RWPE2 (cell line): ENCODE measurements at regions not wholly inside any gene's neighbourhood (a gene's known extent, or its start where the extent isn't known, plus 50 kb on each side); places are given as distances from the start of the nearest gene placed in this dataset.

Experiments used
- ATAC-seq: fragments of 200-7000 bp; cut with Tn5 transposase; 3 replicates; pipeline ENCODE4 v1.9.1; 2021; ENCODE audit warnings: low read depth
- DNase-seq: peaks from one replicate; pipeline ENCODE4 v3.0.0-alpha.2; 2020; ENCODE audit warnings: low spot score
- H3K27ac ChIP-seq: fragments of 450-650 bp; 2 replicates; pipeline ENCODE4 v1.5.1; 2017; ENCODE audit warnings: mild to moderate bottlenecking; ENCODE audit not compliant: poor library complexity, severe bottlenecking
- H3K27me3 ChIP-seq: fragments of 250-450 bp; sonication (Bioruptor Pico); 2 replicates; pipeline ENCODE4 v1.5.1; 2021; ENCODE audit warnings: mild to moderate bottlenecking, moderate library complexity; ENCODE audit not compliant: insufficient read depth, poor library complexity, severe bottlenecking
- H3K36me3 ChIP-seq: fragments of 250-450 bp; sonication (Bioruptor Pico); 2 replicates; pipeline ENCODE4 v1.5.1; 2020; ENCODE audit warnings: low read depth, mild to moderate bottlenecking, moderate library complexity
- H3K4me1 ChIP-seq: fragments of 250-450 bp; sonication (Bioruptor Pico); 2 replicates; pipeline ENCODE4 v1.5.1; 2021; ENCODE audit warnings: mild to moderate bottlenecking, moderate library complexity; ENCODE audit not compliant: insufficient read depth, poor library complexity, severe bottlenecking
- H3K4me3 ChIP-seq: fragments of 250-450 bp; sonication (Bioruptor Pico); 2 replicates; pipeline ENCODE4 v1.5.1; 2021; ENCODE audit warnings: mild to moderate bottlenecking, moderate library complexity; ENCODE audit not compliant: severe bottlenecking
- H3K9me3 ChIP-seq: fragments of 250-450 bp; sonication (Bioruptor Pico); 2 replicates; pipeline ENCODE4 v1.5.1; 2021; ENCODE audit warnings: mild to moderate bottlenecking, moderate library complexity; ENCODE audit not compliant: severe bottlenecking
- TF ChIP-seq, protein P1 (sequence below): fragments of 450-650 bp; IDR thresholded peaks from one replicate; pipeline ENCODE4 v1.5.1; 2017; ENCODE audit warnings: mild to moderate bottlenecking, moderate library complexity; ENCODE audit not compliant: poor library complexity, severe bottlenecking

DNA sequence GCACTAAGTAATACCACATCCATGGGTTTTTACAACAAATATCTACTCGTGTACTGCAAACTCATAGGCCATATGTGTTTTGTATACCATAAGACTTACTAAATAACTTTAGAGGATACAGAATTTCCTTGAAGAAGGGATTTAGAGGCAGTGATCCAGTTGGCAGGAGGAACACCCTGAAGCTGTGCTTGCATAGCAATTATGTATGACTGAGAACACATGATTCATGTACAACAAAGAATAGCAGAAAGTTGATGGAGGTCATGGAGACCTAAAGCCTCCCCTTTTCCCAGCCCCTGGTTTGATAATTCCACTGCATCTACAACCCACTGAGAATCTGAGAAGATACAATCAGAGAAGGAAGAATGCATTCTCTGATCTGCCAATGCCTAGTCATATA lies 83.8 kb upstream of the PMFBP1 start:
- H3K4me1 ChIP-seq, result no peaks in the 10 kb centered on the region
- no peak overlapping the region for H3K4me3 ChIP-seq
- H3K9me3 ChIP-seq, result no peaks in the 10 kb centered on the region
- DNase-seq, result no peak
- H3K27ac ChIP-seq, result no peak overlapping the region
- TF ChIP-seq, protein P1, sequence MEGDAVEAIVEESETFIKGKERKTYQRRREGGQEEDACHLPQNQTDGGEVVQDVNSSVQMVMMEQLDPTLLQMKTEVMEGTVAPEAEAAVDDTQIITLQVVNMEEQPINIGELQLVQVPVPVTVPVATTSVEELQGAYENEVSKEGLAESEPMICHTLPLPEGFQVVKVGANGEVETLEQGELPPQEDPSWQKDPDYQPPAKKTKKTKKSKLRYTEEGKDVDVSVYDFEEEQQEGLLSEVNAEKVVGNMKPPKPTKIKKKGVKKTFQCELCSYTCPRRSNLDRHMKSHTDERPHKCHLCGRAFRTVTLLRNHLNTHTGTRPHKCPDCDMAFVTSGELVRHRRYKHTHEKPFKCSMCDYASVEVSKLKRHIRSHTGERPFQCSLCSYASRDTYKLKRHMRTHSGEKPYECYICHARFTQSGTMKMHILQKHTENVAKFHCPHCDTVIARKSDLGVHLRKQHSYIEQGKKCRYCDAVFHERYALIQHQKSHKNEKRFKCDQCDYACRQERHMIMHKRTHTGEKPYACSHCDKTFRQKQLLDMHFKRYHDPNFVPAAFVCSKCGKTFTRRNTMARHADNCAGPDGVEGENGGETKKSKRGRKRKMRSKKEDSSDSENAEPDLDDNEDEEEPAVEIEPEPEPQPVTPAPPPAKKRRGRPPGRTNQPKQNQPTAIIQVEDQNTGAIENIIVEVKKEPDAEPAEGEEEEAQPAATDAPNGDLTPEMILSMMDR, result no peak
- H3K36me3 ChIP-seq, result no peaks in the 10 kb centered on the region
- no peak for ATAC-seq
- no peaks in the 10 kb centered on the region for H3K27me3 ChIP-seq

DNA sequence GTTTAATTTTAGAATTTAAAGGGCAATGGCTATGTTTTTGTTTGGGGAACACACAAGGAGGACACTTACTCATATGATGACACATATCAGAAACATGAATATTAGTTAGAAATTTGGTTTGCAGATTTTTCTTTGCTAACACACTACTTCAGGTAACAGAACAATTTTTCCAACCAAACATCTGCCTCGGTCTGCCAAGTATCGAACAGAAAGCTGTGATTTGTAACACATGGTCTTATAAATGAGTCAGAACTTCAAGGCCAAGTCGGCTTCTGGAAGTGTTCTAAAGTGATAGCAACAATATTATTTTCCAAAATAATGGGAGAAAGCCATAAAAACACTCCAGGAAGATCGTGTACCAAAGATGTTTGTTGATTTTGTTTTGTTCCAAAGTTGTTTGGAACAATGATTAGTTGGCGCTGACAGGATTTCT lies 75.9 kb upstream of the PMFBP1 start:
- peak; percentile 53; the same call in 1 of the 3 replicates for ATAC-seq
- Histone ChIP-seq H3K36me3 (no peaks in the 10 kb centered on the region), H3K4me3 (no peak overlapping the region), H3K9me3 (no peaks in the 10 kb centered on the region), H3K27ac (peak overlapping the region; percentile 39), H3K27me3 (no peaks in the 10 kb centered on the region), H3K4me1 (peaks cover 9% of the 10 kb centered on the region)
- no peak for DNase-seq
- TF ChIP-seq, protein P1, result no peak

DNA sequence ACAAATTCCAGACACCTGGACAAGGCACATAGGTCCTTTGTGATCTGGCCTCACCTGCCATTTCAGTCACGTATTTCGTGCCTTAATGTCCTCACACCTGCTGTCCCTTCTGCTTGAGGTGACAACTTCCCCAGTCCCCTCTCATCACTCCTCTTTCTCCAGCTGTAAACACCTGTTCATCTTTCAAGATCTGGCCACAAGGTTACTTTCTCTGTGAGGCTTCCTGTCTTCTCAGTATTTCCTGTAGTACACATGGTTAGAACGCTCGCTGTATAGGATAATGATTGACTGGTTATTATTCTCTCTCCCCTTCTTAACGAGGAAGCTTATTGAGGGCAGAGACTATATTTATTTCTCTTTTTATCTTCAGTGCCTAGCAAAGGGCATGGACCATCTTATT lies 74.5 kb upstream of the PMFBP1 start:
- Histone ChIP-seq H3K27ac (no peak overlapping the region), H3K4me1 (peaks cover 11% of the 10 kb centered on the region), H3K27me3 (no peaks in the 10 kb centered on the region), H3K4me3 (no peak overlapping the region), H3K9me3 (no peaks in the 10 kb centered on the region), H3K36me3 (no peaks in the 10 kb centered on the region)
- TF ChIP-seq, protein P1, result no peak
- ATAC-seq (no peak), DNase-seq (no peak)

DNA sequence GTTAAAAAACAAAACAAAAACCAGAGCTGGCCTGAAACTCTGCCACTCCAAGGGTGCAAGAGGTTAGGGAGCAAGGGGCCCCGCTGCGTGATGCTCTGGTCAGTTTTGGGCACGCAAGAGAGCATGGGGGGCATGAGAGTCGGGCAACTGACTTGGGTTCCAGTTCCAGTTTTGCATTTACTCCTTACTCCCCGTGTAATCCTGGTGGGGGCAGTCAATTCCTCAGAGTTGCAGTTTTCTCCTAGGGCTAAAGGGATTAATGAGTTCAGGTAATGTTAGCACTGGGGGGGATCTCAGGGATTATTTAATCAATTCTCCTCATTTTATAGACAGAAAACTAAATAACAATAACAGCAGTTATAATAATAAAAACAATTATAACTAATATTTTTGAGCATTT lies 72.9 kb upstream of the PMFBP1 start:
- H3K36me3 ChIP-seq, result no peaks in the 10 kb centered on the region
- no peak for ATAC-seq

DNA sequence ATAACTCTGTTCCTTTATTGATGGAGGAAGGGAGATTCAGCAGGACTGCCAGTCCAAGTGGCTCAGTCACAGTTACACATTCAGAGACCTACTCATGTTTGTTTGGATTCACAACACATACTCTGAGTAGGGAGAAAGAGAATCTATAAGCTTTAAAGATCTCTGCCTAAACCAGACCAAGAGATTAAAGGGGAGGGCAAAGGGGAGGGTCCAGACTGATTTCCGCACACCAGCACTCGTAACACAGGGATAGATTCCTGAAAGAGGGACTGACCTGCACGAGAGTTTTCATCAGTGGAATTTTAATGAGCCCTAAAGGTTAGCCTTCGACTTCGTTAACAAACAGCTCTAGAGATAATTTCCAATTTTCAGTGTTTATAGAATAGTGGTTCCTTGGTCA lies 71.7 kb upstream of the PMFBP1 start:
- DNase-seq, result no peak
- Histone ChIP-seq H3K27ac (no peak overlapping the region), H3K9me3 (no peaks in the 10 kb centered on the region), H3K27me3 (no peaks in the 10 kb centered on the region), H3K36me3 (no peaks in the 10 kb centered on the region), H3K4me3 (no peak overlapping the region), H3K4me1 (peaks cover 11% of the 10 kb centered on the region)
- TF ChIP-seq, protein P1, result no peak
- no peak for ATAC-seq

More for the DNA sequence above, 72.9 kb upstream of the PMFBP1 start:
- Histone ChIP-seq H3K27me3 (no peaks in the 10 kb centered on the region), H3K4me1 (peaks cover 11% of the 10 kb centered on the region), H3K9me3 (no peaks in the 10 kb centered on the region), H3K27ac (no peak overlapping the region), H3K4me3 (no peak overlapping the region)
- TF ChIP-seq, protein P1, result peak; percentile 20
- DNase-seq, result no peak
